Upper lobe of right lung (tissue), 1 donor: ENCODE measurements at regions not wholly inside any gene's neighbourhood (a gene's known extent, or its start where the extent isn't known, plus 50 kb on each side); places are given as distances from the start of the nearest gene placed in this dataset.
"Not testable (repeated sequence)": the region's sequence is repeated elsewhere in the genome, so short reads cannot be mapped to it uniquely, and the experiment has no call there.

Experiments
- ATAC-seq: fragments of 200-7000 bp; cut with Tn5 transposase; one replicate; pipeline ENCODE4 v1.9.1; 2020; ENCODE audit warnings: mild to moderate bottlenecking, moderate library complexity
- DNase-seq: peaks from one replicate; pipeline ENCODE4 v3.0.0-alpha.2; 2020
- H3K27ac ChIP-seq: fragments of 200-600 bp; one replicate; pipeline ENCODE4 v1.8.0; 2022
- H3K27me3 ChIP-seq: fragments of 200-600 bp; one replicate; pipeline ENCODE4 v1.8.0; 2022; ENCODE audit warnings: mild to moderate bottlenecking
- H3K36me3 ChIP-seq: fragments of 200-600 bp; one replicate; pipeline ENCODE4 v1.8.0; 2022
- H3K4me1 ChIP-seq: fragments of 200-600 bp; one replicate; pipeline ENCODE4 v1.8.0; 2022
- H3K4me3 ChIP-seq: fragments of 200-600 bp; one replicate; pipeline ENCODE4 v1.8.0; 2022; ENCODE audit warnings: mild to moderate bottlenecking
- H3K9me3 ChIP-seq: fragments of 200-600 bp; one replicate; pipeline ENCODE4 v1.8.0; 2022
- CTCF ChIP-seq: fragments of 200-600 bp; IDR thresholded peaks from one replicate; pipeline ENCODE4 v1.8.0; 2022; ENCODE audit warnings: antibody characterized with exemption
- intact Hi-C: fragments of 100-400 bp; cut with DNase I; formaldehyde crosslinking; loops from one replicate; pipeline ENCODE4 v1.11.0; 2022
- donor health status: DM: no; HTN: yes; CAD: no; lungs with severe emphysema.

- DNase-seq (no peak), ATAC-seq (no peak)
- H3K9me3 ChIP-seq = no peaks in the 10 kb centered on the region
- intact Hi-C loops = no loop called here
- no peak overlapping the region for H3K4me3 ChIP-seq
- no peaks in the 10 kb centered on the region for H3K27me3 ChIP-seq
- no peaks in the 10 kb centered on the region for H3K36me3 ChIP-seq
- no peak for TF ChIP-seq CTCF
- H3K27ac ChIP-seq = no peak overlapping the region
- H3K4me1 ChIP-seq = no peaks in the 10 kb centered on the region
These were observed 325.4 kb downstream of the TSN start for GRCh38 chr2:122080871-122081270.

GRCh38 chr2:122081751-122082150 lies 326.3 kb downstream of the TSN start:
- Histone ChIP-seq H3K4me3 (no peak overlapping the region), H3K36me3 (no peaks in the 10 kb centered on the region), H3K4me1 (no peaks in the 10 kb centered on the region), H3K27ac (no peak overlapping the region), H3K27me3 (no peaks in the 10 kb centered on the region), H3K9me3 (no peaks in the 10 kb centered on the region)
- intact Hi-C loops = no loop called here
- no peak for TF ChIP-seq CTCF
- no peak for DNase-seq
- peak; percentile 89 for ATAC-seq

GRCh38 chr2:122083256-122084048 lies 328.0 kb downstream of the TSN start:
- DNase-seq (no peak), ATAC-seq (no peak)
- H3K27me3 ChIP-seq = no peaks in the 10 kb centered on the region
- H3K4me1 ChIP-seq = no peaks in the 10 kb centered on the region
- no peak overlapping the region for H3K27ac ChIP-seq
- no peak for TF ChIP-seq CTCF
- H3K9me3 ChIP-seq = no peaks in the 10 kb centered on the region
- intact Hi-C loops = no loop called here
- H3K36me3 ChIP-seq = no peaks in the 10 kb centered on the region
- no peak overlapping the region for H3K4me3 ChIP-seq

- H3K27ac ChIP-seq, H3K4me1 ChIP-seq, ATAC-seq, H3K36me3 ChIP-seq, H3K27me3 ChIP-seq, H3K4me3 ChIP-seq, intact Hi-C loops, DNase-seq, H3K9me3 ChIP-seq: not testable (repeated sequence)
These were observed 330.2 kb downstream of the TSN start for GRCh38 chr2:122085672-122086071.

- no peak for DNase-seq
- H3K4me1 ChIP-seq = no peaks in the 10 kb centered on the region
- intact Hi-C loops = no loop called here
- no peaks in the 10 kb centered on the region for H3K36me3 ChIP-seq
- no peak overlapping the region for H3K27ac ChIP-seq
- no peaks in the 10 kb centered on the region for H3K9me3 ChIP-seq
- no peak overlapping the region for H3K4me3 ChIP-seq
- no peak for TF ChIP-seq CTCF
- no peak for ATAC-seq
- H3K27me3 ChIP-seq = no peaks in the 10 kb centered on the region
These were observed 339.1 kb downstream of the TSN start for GRCh38 chr2:122094557-122094956.

GRCh38 chr2:122096761-122097160 lies 341.3 kb downstream of the TSN start:
- ATAC-seq = no peak
- TF ChIP-seq CTCF = no peak
- Histone ChIP-seq H3K36me3 (no peaks in the 10 kb centered on the region), H3K4me1 (no peaks in the 10 kb centered on the region), H3K9me3 (no peaks in the 10 kb centered on the region), H3K27me3 (no peaks in the 10 kb centered on the region), H3K4me3 (no peak overlapping the region), H3K27ac (no peak overlapping the region)
- intact Hi-C loops = no loop called here
- DNase-seq = no peak
